ENCODE measurements at regions not wholly inside any gene's neighbourhood (a gene's known extent, or its start where the extent isn't known, plus 50 kb on each side); places are given as distances from the start of the nearest gene placed in this dataset.

- TF ChIP-seq ATF2 (IDR thresholded peaks at IDR 0.05; ENCODE audit: low read length) (no peak), KDM1A (IDR thresholded peaks at IDR 0.05; ENCODE audit: borderline replicate concordance, low read length) (no peak), CBX8 (IDR thresholded peaks at IDR 0.05; ENCODE audit: borderline replicate concordance, low read depth, low read length) (no peak), YY1 (IDR thresholded peaks at IDR 0.05; ENCODE audit: low read depth, low read length) (no peak), SUZ12 (IDR thresholded peaks at IDR 0.05; ENCODE audit: low read length) (no peak), SIX5 (IDR thresholded peaks at IDR 0.05; ENCODE audit: low read depth, low read length) (no peak)
- TF ChIP-seq, protein P1, sequence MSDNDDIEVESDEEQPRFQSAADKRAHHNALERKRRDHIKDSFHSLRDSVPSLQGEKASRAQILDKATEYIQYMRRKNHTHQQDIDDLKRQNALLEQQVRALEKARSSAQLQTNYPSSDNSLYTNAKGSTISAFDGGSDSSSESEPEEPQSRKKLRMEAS (IDR thresholded peaks at IDR 0.05), result no peak
These were observed 205.6 kb downstream of the ZIC3 start (continued) for GRCh38 chrX:137771537-137771936.
